GM18519 (cell line): ENCODE measurements at regions not wholly inside any gene's neighbourhood (a gene's known extent, or its start where the extent isn't known, plus 50 kb on each side); places are given as distances from the start of the nearest gene placed in this dataset.
A peak's percentile ranks its signal among the peaks of the same experiment; 100 is the strongest.
"Not testable (repeated sequence)": the region's sequence is repeated elsewhere in the genome, so short reads cannot be mapped to it uniquely, and the experiment has no call there.

Experiments used
- ATAC-seq: cut with Tn5 transposase; IDR thresholded peaks from one replicate; pipeline ENCODE4 v1.9.1; 2021; ENCODE audit warnings: mild to moderate bottlenecking, moderate library complexity; ENCODE audit not compliant: unreplicated experiment, low FRiP score

DNA sequence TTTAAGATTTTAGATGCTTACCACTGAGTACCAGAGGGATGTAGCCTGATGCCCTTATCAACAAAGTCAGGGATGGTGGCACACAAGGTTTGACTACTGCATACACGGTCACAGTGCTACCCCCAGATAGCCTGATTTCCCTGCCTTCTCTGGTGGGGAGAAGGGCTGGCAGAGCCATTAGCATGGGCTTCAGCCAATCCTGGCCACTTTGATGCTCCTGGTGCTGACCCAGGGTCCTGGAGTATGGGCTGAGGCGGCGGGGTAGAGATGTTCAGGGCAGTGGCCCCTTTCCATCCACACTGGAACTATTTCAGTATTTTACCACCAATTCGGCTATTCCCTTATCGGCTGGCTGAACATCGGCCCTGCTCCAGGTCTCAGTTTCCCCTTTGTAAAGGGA, 83.2 kb downstream of the POTEB3 start:
- not testable (repeated sequence) for ATAC-seq

- not testable (repeated sequence) for ATAC-seq
These were observed 84.4 kb downstream of the POTEB3 start for GRCh38 chr15:21355944-21356343.

- ATAC-seq, result not testable (repeated sequence)
These were observed 85.7 kb downstream of the POTEB3 start for GRCh38 chr15:21354597-21354996.

- ATAC-seq, result not testable (repeated sequence)
These were observed 87.5 kb downstream of the POTEB3 start for GRCh38 chr15:21352670-21353318.

- not testable (repeated sequence) for ATAC-seq
These were observed 95.3 kb downstream of the POTEB3 start for GRCh38 chr15:21344960-21345359.

- not testable (repeated sequence) for ATAC-seq
These were observed 95.8 kb downstream of the POTEB3 start for GRCh38 chr15:21344500-21344899.

- ATAC-seq, result not testable (repeated sequence)
These were observed 103.3 kb downstream of the POTEB3 start for GRCh38 chr15:21337028-21337427.

- not testable (repeated sequence) for ATAC-seq
These were observed 115.4 kb downstream of the POTEB3 start for GRCh38 chr15:21324720-21325460.

GRCh38 chr15:21284353-21284752, 155.9 kb downstream of the POTEB3 start:
- peak; percentile 43 for ATAC-seq

- peak; percentile 89 for ATAC-seq
These were observed 157.1 kb downstream of the POTEB3 start for GRCh38 chr15:21283210-21283609.

DNA sequence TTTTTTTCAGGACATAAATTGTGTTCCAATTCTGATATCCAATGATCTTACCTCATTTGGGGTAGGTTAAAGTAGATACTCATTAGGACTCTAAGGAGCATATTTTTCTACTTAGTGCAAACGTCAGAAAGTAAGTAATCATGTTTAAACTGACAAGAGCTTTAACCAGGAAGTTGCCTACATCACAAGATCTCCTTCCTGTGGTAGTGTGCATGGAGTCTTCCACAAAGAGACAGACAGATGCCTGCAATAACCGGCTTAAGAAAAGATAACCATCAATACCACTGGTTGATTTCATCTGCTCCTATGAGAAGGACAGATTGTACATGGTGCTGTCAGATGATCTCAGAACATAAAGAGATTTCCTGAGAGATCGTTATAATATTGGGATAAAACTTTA, 160.0 kb downstream of the POTEB3 start:
- not testable (repeated sequence) for ATAC-seq

DNA sequence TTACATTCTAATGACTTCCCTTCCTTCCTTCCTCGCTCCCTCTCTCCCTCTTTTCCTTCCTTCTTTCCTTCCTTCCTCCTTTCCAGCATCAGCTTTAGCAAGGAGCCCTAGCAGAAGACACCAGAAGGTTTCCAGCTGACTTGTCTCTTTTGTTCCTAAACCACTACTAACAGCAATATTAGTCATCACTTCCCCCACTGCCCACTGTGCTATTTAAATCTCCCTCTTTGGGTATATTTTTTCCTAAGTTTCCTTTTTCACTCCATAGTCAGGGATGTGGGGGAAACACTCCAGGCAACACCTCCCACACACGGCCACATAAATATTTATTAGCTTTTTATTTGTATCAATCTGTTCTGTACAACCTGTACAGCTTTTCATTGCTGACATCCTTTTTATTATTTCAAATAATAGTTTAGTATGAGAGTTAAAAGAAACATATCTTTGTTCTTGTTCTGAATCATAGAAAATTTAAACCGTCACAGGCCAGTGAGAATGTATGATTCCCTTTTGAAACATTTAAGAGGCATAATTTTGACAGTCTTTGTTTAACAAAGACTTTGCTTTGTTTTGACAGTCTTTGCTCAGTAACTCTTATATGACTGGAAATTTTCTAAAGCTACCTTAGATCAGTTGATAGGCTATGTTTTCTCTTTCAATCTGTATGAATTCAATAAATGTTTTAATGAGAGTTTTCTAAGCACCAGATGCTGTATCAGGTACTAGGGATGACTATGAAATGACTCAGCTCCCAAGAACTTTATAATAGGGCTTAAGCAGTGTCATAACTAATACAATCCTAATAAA, 167.9 kb downstream of the POTEB3 start:
- peak; percentile 45 for ATAC-seq

DNA sequence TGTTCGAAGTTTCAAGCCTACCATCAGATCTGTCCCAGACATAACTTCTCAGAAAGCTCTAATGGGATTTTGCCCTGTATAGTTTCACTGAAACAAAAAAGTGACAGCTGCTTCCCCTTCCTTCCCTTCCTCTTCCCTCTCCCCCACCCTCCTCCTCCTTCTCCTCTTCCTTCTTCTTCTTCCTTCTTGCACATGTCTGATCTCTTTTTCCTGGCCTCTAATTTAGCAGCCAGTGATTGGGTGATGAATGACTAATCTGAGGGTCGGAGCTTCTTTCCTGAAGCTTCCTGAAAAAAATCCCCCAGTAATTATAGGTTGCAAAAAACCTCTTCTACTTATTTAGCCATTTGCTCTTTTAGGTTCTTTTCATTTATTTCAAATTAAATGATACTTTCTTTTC, 168.7 kb downstream of the POTEB3 start:
- ATAC-seq, result no peak

DNA sequence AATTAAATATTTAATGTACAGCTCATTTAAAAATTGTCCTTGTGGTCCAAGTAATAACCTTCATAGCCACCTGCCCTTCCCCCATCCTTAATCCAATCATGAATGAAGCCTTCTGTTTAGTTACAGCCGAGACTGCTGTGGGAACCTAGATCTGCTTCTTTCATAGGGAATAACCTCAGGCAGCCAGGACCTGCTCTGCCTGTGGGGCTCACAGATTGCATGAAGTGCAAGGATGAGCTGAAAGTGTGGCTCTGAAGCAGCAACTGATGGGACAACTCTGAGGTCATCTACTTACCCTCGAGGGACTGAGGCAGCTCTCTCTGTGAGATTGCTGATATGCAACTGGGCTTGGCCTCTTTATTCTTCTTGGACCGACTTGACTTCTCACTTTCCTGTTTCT, 169.8 kb downstream of the POTEB3 start:
- no peak for ATAC-seq

- ATAC-seq, result not testable (repeated sequence)
These were observed 170.6 kb downstream of the POTEB3 start for GRCh38 chr15:21269673-21270072.

DNA sequence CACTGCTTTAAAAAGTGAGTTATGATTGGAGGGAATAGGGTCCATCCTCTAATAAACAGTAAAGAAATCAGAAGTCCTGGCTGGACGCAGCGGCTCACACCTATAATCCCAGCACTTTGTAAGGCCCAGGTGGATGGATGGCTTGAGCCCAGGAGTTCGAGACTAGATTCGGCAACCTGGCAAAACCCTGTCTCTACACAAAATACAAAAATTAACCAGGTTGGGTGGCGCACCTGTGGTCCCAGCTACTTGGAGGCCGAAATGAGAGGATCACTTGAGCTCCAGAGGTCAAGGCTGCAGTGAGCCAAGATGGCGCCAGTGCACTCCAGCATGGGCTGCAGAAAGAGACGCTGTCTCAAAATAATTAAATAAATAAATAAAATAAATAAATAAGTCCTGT, 171.2 kb downstream of the POTEB3 start:
- no peak for ATAC-seq

DNA sequence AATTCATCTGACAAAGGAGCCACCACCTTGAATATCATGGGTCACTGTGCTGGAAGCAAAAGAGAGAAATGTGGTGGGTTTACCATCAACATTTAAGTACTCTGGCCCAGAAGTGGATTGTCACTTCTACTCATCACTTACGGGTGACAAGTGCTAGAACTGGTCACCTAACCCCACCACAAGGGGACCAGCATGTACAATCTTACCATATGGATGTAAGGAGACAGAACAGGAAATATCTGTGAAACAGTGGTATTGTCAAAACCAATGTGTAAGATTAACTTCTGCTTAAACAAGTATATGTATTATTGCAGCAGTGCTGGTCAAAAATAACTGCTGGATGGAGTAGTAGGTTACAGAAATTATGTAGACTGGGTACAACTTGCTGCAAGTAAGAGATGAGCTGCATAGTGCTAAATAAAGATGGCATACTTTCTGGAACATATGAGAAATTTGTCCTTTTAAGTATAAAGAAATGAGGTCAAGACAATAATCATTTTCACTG, 171.8 kb downstream of the POTEB3 start:
- ATAC-seq, result no peak

DNA sequence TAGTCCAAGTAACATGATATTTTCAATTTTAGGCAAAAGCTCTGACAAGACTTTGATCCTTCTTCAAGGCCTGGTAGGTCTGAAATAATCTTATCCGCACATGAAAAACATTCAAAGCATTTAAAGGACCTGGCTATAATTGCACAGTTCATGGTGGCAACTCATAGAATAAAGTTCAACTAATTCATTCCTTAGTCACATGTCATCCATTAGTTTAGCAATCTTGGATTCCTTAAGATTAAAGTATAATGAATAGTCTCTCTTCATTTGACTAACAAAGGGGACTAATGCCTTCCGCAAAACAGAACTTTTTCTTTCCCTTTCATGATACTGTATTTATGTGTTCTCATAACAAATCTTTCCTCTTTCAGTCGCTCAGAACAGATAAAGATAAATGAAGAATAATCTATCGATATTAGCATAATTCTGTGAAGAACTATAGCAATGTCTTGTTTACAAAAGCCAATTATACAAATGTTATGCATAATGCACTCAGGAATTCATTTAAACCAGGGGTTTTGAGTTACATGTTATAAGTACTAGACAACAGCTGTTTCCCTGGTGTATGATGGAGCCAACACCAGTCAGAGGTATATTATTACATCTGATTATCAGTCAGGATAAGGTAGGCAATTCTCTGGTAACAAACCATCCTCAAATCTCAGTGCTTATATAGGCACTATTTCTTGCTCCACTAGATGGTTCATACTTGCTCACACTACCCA, 172.5 kb downstream of the POTEB3 start:
- ATAC-seq, result no peak

DNA sequence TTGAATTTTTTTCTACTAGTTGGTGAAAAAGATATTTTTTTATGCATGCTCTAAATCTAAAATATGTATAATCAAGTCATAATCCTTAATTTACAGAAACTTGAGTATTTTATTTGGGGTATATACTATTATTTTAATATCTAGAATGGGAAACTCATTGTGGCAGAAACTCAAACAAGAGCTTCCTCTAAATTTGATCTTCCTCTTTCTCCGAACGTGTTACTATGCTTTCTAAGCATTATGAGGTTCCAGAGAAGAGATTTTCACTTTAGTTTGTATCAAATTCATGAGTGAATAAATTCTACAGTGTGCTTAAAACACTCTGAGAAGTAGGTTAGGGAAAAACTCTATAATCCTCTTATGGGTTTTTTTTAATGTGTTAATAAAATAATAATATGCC, 173.1 kb downstream of the POTEB3 start:
- no peak for ATAC-seq

DNA sequence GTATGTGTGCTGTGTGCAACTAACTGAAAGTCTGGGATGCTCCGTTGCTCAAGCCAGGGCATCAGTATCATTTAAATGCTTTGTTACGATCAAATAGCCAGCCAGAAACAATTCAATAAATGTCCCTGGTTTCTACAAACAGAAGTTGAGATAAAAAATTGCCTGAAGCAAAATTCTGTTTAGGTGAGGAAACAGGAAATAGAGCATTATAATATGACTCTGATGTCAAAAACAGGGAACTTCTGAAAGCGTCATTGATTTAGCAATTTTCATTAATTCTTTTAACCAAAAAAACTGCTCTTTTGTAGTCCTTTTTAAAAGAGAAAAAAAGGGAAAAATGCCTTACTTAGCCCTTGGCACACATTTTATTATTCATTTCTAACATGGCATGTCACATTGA, 174.7 kb downstream of the POTEB3 start:
- ATAC-seq, result not testable (repeated sequence)
